Skeletal muscle satellite cell (primary cell): ENCODE measurements at regions not wholly inside any gene's neighbourhood (a gene's known extent, or its start where the extent isn't known, plus 50 kb on each side); places are given as distances from the start of the nearest gene placed in this dataset.

ENCODE experiments used
- H3K27me3 ChIP-seq: 2 replicates; pipeline ENCODE4 v1.7.0; 2013; ENCODE audit warnings: low read length; ENCODE audit not compliant: control insufficient read depth, insufficient read depth
- H3K36me3 ChIP-seq: 2 replicates; pipeline ENCODE4 v1.7.0; 2013; ENCODE audit warnings: mild to moderate bottlenecking, control low read depth, low read length; ENCODE audit not compliant: insufficient read depth
- H3K4me1 ChIP-seq: 2 replicates; pipeline ENCODE4 v1.7.0; 2013; ENCODE audit warnings: low read length; ENCODE audit not compliant: control insufficient read depth, insufficient read depth
- H3K4me2 ChIP-seq: 2 replicates; pipeline ENCODE4 v1.7.0; 2013; ENCODE audit warnings: mild to moderate bottlenecking, low read length
- H3K4me3 ChIP-seq: 2 replicates; pipeline ENCODE4 v1.7.0; 2013; ENCODE audit warnings: low read length
- H3K9ac ChIP-seq: 2 replicates; pipeline ENCODE4 v1.7.0; 2013; ENCODE audit warnings: mild to moderate bottlenecking, low read depth, low read length, moderate library complexity
- H3K9me3 ChIP-seq: replicated peaks from 2 replicates; pipeline ENCODE4 v1.7.0; 2013; ENCODE audit warnings: mild to moderate bottlenecking, control low read depth, low read length

- H3K4me2 ChIP-seq: no peak overlapping the region
- no peaks in the 10 kb centered on the region for H3K27me3 ChIP-seq
- H3K4me3 ChIP-seq: no peak overlapping the region
- no peak overlapping the region for H3K9ac ChIP-seq
- peaks cover 5% of the 10 kb centered on the region for H3K4me1 ChIP-seq
- H3K36me3 ChIP-seq: no peaks in the 10 kb centered on the region
- H3K9me3 ChIP-seq: no peaks in the 10 kb centered on the region
Measured at GRCh38 chr5:68012831-68013230, 202.7 kb upstream of the PIK3R1 start.

GRCh38 chr5:68012429-68012828 lies 203.1 kb upstream of the PIK3R1 start:
- Histone ChIP-seq H3K27me3 (no peaks in the 10 kb centered on the region), H3K4me1 (peaks cover 5% of the 10 kb centered on the region), H3K36me3 (no peaks in the 10 kb centered on the region), H3K9me3 (no peaks in the 10 kb centered on the region), H3K4me3 (no peak overlapping the region), H3K4me2 (no peak overlapping the region), H3K9ac (no peak overlapping the region)

GRCh38 chr5:68011801-68012200 lies 203.8 kb upstream of the PIK3R1 start:
- Histone ChIP-seq H3K36me3 (no peaks in the 10 kb centered on the region), H3K9me3 (no peaks in the 10 kb centered on the region), H3K27me3 (no peaks in the 10 kb centered on the region), H3K4me1 (peaks cover 5% of the 10 kb centered on the region), H3K4me2 (no peak overlapping the region), H3K4me3 (no peak overlapping the region), H3K9ac (no peak overlapping the region)

DNA sequence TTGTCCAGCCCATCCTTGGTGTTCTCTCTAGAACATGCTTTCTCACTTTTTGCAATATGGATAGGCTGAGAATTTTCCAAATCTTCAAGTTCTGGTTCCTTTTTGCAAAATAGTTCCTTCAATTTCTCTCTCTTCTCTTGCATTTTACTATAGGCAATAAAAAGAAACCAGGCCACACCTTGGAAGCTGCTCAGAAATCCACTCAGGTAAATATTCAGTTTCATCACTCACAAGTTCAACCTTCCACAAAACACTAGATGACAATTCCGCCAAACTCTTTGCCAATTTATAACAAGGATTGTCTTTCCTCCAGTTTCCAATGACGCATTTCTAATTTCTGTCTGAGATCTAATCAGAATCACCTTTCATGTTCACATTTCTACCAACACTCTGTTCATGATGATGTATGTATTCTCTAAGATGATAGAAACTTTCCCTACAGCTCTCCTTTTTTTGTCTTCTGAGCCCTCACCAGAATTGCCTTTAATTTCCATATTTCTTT lies 204.2 kb upstream of the PIK3R1 start:
- Histone ChIP-seq H3K4me3 (no peak overlapping the region), H3K9me3 (no peaks in the 10 kb centered on the region), H3K27me3 (no peaks in the 10 kb centered on the region), H3K4me1 (peaks cover 5% of the 10 kb centered on the region), H3K9ac (no peak overlapping the region), H3K36me3 (no peaks in the 10 kb centered on the region), H3K4me2 (no peak overlapping the region)

DNA sequence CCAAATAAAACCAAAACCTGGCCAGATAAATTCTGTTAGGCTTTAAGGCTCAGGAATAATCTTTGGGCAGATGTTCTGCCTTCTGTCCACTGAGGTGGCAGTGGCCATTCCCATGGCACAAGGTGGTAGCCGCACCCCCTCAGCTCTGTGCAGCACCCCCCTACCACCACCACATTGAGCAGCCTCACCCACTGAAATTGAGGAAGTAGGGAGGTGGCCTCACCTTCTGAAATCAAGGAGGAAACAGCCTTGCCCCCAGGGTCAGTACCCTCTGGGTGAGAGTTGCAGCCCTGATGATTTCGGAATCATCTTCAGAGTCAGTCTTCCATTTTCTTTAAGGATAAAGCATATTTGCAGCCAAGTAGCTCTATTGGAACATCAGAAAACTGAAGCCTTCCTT lies 204.8 kb upstream of the PIK3R1 start:
- Histone ChIP-seq H3K4me3 (no peak overlapping the region), H3K9me3 (no peaks in the 10 kb centered on the region), H3K27me3 (no peaks in the 10 kb centered on the region), H3K4me1 (peaks cover 5% of the 10 kb centered on the region), H3K4me2 (no peak overlapping the region), H3K9ac (no peak overlapping the region), H3K36me3 (no peaks in the 10 kb centered on the region)

- Histone ChIP-seq H3K9ac (no peak overlapping the region), H3K4me2 (no peak overlapping the region), H3K4me1 (peaks cover 2% of the 10 kb centered on the region), H3K27me3 (no peaks in the 10 kb centered on the region), H3K36me3 (no peaks in the 10 kb centered on the region), H3K9me3 (no peaks in the 10 kb centered on the region), H3K4me3 (no peak overlapping the region)
Measured at GRCh38 chr5:68007451-68007850, 208.1 kb upstream of the PIK3R1 start.

DNA sequence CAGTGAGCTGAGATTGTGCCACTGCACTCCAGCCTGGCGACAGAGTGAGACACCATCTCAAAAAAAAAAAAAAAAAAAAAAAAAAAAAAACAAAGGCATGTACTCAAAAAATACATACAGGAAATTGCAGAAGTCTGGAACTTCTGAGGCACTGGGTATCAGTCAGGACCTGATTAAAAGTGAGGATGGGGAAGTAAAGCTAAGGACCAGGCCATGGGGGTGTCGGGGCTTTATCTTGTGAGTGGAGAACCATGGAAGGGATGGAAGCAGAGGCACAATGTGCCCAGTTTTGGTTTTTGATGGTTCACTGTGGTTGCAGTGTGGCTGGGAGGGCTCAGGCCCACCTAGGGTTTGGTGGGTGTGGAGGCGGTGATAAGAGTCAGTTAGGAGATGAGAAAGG lies 212.7 kb upstream of the PIK3R1 start:
- H3K4me3 ChIP-seq: no peak overlapping the region
- no peak overlapping the region for H3K4me2 ChIP-seq
- no peak overlapping the region for H3K9ac ChIP-seq
- H3K36me3 ChIP-seq: no peaks in the 10 kb centered on the region
- H3K4me1 ChIP-seq: peaks cover 4% of the 10 kb centered on the region
- no peaks in the 10 kb centered on the region for H3K9me3 ChIP-seq
- no peaks in the 10 kb centered on the region for H3K27me3 ChIP-seq

DNA sequence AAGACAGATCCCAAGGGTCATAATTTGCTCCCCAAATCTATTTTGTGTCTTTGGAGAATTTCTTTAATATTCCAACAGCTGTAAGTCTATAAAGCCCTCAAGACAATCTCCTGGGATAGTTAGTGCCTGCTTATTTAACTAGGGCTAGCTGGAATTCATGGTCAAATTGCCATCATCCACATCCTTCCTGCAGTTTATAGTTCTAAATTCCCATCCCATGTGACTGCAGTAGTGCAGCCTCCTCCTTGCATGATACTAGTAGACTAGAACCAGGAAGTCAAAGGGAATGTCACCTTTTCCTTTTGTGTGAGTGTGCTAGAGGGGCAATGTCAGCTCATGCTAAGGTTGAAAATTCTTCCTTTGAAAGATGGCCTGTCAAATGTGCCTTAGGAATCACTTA lies 214.8 kb upstream of the PIK3R1 start:
- Histone ChIP-seq H3K9me3 (no peaks in the 10 kb centered on the region), H3K9ac (no peak overlapping the region), H3K4me3 (no peak overlapping the region), H3K36me3 (no peaks in the 10 kb centered on the region), H3K4me2 (no peak overlapping the region), H3K4me1 (peaks cover 4% of the 10 kb centered on the region), H3K27me3 (no peaks in the 10 kb centered on the region)

DNA sequence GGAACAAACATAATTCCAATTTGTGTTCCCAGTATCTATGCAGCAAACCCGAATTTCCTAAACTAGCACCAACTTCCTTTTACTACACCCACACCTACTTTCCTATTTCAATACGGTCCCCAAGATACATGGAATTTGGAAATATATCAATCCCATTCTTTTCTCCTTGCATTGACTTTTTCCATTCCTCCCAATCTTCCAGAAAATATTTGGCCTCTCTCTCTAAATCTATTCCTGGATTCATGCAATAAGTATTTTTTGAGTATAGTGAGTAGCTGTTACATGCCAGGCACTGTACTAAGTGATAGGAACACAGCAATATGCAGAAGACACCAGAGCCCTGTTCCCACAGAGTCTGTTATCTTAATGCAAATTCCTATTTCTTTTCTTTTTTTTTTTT lies 216.2 kb upstream of the PIK3R1 start:
- H3K9ac ChIP-seq: no peak overlapping the region

GRCh38 chr5:67998709-67999261 lies 216.8 kb upstream of the PIK3R1 start:
- H3K9ac ChIP-seq: no peak overlapping the region

More for the DNA sequence above, 216.2 kb upstream of the PIK3R1 start:
- H3K4me3 ChIP-seq: no peak overlapping the region
- H3K27me3 ChIP-seq: no peaks in the 10 kb centered on the region
- H3K9me3 ChIP-seq: no peaks in the 10 kb centered on the region
- no peaks in the 10 kb centered on the region for H3K36me3 ChIP-seq
- no peak overlapping the region for H3K4me2 ChIP-seq
- H3K4me1 ChIP-seq: peaks cover 4% of the 10 kb centered on the region

GRCh38 chr5:67997892-67998457 lies 217.6 kb upstream of the PIK3R1 start:
- Histone ChIP-seq H3K27me3 (no peaks in the 10 kb centered on the region), H3K9ac (no peak overlapping the region), H3K9me3 (no peaks in the 10 kb centered on the region), H3K4me1 (peaks cover 8% of the 10 kb centered on the region), H3K4me3 (no peak overlapping the region), H3K4me2 (no peak overlapping the region), H3K36me3 (no peaks in the 10 kb centered on the region)

More at GRCh38 chr5:67998709-67999261, 216.8 kb upstream of the PIK3R1 start:
- H3K4me2 ChIP-seq: no peak overlapping the region
- no peaks in the 10 kb centered on the region for H3K36me3 ChIP-seq
- H3K4me3 ChIP-seq: no peak overlapping the region
- H3K9me3 ChIP-seq: no peaks in the 10 kb centered on the region
- peaks cover 4% of the 10 kb centered on the region for H3K4me1 ChIP-seq
- no peaks in the 10 kb centered on the region for H3K27me3 ChIP-seq

DNA sequence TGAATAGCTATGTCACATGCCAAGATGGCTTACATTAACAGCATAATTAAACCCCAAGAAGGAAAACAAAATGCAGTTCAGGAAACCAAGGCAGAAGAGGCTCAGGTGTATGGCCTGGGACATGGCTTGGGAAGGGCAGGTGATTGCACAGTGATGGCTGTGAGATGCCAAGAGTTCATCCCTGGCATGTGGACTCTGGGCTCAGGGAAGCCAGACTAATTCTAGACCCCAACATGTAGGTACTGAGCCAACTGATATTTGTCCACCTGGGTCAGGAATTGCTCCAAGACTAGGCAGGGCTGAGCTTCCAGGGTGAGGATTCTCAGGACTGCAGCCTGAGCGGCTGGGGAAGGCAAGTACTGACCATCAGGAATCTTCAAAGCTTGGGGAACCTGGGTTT lies 218.4 kb upstream of the PIK3R1 start:
- Histone ChIP-seq H3K27me3 (no peaks in the 10 kb centered on the region), H3K4me1 (peaks cover 15% of the 10 kb centered on the region), H3K4me2 (no peak overlapping the region), H3K9ac (no peak overlapping the region), H3K4me3 (no peak overlapping the region), H3K9me3 (no peaks in the 10 kb centered on the region), H3K36me3 (no peaks in the 10 kb centered on the region)
